CD4-positive, alpha-beta T cell treated with Interferon gamma for 1 hour (primary cell): ENCODE measurements at regions not wholly inside any gene's neighbourhood (a gene's known extent, or its start where the extent isn't known, plus 50 kb on each side); places are given as distances from the start of the nearest gene placed in this dataset.
"Not testable (repeated sequence)": the region's sequence is repeated elsewhere in the genome, so short reads cannot be mapped to it uniquely, and the experiment has no call there.

ENCODE experiments used
- DNase-seq: peaks from one replicate; pipeline ENCODE4 v3.0.0-alpha.2; 2020

GRCh38 chr4:81375745-81376144, 96.0 kb downstream of the RASGEF1B start:
- no peak for DNase-seq

GRCh38 chr4:81369886-81370285, 101.8 kb downstream of the RASGEF1B start:
- DNase-seq, result no peak

DNA sequence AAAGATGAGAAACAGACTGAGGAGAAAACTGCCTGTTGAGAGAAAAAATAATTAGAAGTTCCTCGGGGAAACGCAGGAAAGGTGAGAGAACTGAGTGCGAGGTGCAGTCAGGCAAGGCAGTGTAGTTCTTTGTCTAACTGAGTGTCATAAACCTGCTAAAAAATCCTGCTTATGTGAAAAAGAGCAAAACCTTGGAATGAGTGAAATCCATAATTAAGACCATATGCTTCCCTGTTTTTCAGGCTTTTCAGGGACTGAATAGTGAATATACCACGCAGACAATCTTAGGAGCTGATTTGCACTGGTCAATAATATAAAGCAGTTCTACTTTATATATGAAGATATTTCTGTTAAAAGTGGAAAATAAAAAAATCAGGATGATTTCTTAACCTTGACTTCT, 104.9 kb downstream of the RASGEF1B start:
- DNase-seq, result no peak

GRCh38 chr4:81360737-81361136, 111.0 kb downstream of the RASGEF1B start:
- DNase-seq, result no peak

DNA sequence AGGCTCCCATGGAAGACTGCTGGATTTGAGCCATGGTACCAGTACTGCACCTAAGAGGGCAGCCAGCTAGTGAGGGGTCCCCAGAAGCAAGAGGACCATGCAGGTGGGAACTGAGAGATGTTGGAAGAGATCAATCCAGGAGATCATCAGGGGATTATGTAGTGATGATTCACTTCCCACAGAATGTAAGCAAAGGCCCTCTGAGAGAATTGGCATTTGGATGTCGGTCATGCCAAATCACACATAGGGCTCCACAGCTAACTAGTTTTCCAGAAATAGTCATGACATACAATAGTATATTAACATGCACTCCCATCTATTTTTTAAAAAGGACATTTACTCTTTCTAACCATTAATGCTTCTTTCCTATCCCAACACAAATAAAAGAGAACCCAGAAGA, 112.5 kb downstream of the RASGEF1B start:
- no peak for DNase-seq

DNA sequence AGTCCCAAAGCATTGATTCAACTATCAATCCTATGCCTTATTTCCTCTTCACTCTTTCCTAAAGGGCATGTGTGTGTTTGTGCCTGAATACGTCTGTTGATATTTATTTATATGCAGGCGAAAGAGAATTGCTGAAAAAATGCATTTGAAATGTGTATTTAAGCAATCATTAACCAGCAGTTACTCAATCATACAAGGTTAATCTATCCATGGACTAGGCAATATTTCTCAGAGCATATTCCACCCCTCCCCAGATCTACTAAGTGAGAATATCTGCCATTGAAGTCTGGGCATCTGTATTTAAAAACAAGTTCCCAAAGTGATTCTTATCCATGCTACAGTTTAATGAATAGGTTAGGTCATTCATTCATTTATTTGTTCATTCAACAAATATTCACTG, 113.6 kb downstream of the RASGEF1B start:
- no peak for DNase-seq

- DNase-seq, result no peak
These were observed 115.1 kb downstream of the RASGEF1B start for GRCh38 chr4:81356621-81357020.

- DNase-seq, result no peak
These were observed 116.6 kb downstream of the RASGEF1B start for GRCh38 chr4:81355136-81355535.

GRCh38 chr4:81353861-81354260, 117.8 kb downstream of the RASGEF1B start:
- DNase-seq, result no peak

DNA sequence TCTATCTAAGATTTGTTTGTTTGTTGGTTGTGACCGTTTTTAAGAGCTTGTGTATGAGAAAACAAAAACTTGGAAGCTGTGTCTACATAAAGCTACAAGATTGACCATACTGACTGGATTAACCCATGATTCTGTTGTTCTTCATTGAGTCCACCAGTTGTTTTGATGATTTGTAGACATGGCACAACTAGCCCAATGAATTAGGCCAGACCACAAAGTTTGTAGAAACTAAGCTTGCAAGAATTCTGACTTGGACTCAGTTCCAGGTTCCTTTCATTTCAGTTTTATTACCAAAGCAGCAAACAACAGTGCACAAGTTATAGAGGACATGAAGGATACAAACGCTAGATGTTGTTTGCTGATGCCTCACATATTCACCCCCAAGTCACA, 119.3 kb downstream of the RASGEF1B start:
- DNase-seq, result no peak

- peak; percentile 28 for DNase-seq
These were observed 119.9 kb downstream of the RASGEF1B start for GRCh38 chr4:81351654-81352445.

- no peak for DNase-seq
These were observed 121.7 kb downstream of the RASGEF1B start for GRCh38 chr4:81350040-81350439.

DNA sequence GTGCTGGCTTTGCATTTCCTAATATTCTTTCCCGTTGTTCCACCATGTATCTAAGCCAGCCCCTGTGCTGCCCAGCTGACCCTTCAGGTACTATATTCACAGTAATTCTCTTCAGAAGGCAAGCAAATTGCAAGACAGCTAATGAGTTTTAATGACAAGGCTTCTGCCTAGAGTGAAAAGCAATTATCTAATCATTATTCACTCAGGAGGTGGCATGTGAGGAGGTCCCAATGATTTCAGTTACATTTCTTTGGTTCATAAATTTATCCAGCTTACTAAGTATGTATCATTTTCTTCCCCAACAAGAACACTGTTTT, 123.0 kb downstream of the RASGEF1B start:
- no peak for DNase-seq

DNA sequence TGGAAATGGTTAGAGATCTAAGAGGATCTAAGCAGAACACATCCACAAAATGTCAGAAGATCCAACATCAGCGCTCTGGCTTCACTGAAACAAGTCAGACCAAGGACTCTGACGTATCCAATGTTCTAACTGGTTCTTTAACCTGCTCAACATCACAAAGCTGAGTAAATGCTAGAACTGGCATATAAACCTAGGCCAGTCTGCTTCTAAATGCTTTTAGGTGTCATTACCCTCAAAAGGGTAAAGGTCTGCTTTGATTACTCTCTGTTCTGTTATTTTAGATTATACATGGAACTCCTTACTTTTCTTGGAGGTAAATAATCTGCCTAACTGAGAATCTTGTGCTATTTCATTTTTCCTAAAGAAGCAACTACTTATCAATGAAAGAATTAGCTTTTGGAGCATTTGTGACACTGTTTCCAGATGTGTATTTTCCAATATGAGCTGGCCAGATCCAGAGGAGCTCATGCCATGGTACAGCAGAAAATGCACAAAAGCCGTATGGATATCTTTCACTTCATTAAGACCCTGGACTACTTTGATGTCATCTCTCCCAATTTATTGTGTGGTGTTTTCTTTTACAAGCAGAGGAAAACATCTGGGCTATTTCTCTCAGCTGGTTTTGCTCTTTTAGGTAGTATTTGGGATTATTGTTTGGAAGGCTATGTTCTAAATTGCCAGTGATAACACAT, 123.5 kb downstream of the RASGEF1B start:
- DNase-seq, result no peak

- DNase-seq, result no peak
These were observed 125.0 kb downstream of the RASGEF1B start for GRCh38 chr4:81346719-81347118.

- DNase-seq, result no peak
These were observed 128.2 kb downstream of the RASGEF1B start for GRCh38 chr4:81343536-81343935.

- no peak for DNase-seq
These were observed 128.0 kb upstream of the PRKG2 start for GRCh38 chr4:81343046-81343445.

GRCh38 chr4:81337211-81337610, 122.2 kb upstream of the PRKG2 start:
- DNase-seq, result no peak

GRCh38 chr4:81335122-81335912, 120.3 kb upstream of the PRKG2 start:
- DNase-seq, result no peak

- DNase-seq, result no peak
These were observed 115.0 kb upstream of the PRKG2 start for GRCh38 chr4:81330018-81330417.

GRCh38 chr4:81326581-81326980, 111.6 kb upstream of the PRKG2 start:
- no peak for DNase-seq

DNA sequence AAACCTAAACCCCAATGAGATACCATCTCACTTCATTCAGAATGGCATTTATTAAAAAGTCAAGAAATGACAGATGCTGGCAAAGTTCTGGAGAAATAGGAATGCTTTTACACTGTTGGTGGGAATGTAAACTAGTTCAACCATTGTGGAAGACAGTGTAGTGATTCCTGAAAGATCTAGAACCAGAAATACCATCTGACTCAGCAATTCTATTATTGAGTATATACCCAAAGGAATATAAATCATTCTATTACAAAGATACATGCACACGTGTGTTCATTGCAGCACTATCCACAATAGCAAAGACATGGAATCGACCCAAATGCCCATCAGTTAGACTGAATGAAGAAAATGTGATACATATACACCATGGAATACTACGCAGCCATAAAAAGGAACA, 109.6 kb upstream of the PRKG2 start:
- not testable (repeated sequence) for DNase-seq

DNA sequence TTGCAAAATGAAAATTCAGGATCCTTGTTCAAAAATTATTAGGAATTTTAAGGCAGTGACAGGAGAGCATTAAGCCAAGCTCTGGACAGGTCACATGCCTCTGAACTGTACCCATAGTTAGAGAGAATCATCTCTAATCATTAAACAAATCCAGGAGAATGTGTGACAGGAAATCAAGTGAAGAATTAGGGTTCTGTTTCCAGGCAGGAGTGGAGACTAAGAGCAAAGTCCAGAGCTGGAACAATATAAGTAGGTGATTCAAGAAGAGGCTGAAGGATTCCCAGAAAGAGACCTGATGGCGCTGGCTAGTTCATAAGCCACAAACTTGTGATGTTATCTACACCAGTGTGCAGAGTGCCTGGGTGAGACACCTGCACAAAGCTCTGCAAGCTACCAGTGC, 104.6 kb upstream of the PRKG2 start:
- no peak for DNase-seq

- DNase-seq, result no peak
These were observed 100.0 kb upstream of the PRKG2 start for GRCh38 chr4:81314897-81315470.
